Stimulated activated CD4-positive, alpha-beta T cell treated with anti-CD3 and anti-CD28 coated beads, Interleukin-12 subunit alpha, Interleukin-12 subunit beta, amount 100 ng/mL, for 24 hours (primary cell): ENCODE measurements at regions not wholly inside any gene's neighbourhood (a gene's known extent, or its start where the extent isn't known, plus 50 kb on each side); places are given as distances from the start of the nearest gene placed in this dataset.
"Not testable (repeated sequence)": the region's sequence is repeated elsewhere in the genome, so short reads cannot be mapped to it uniquely, and the experiment has no call there.

Source experiments
- DNase-seq, 2 experiments: peaks; one replicate each; pipeline ENCODE4 v3.0.0-alpha.2; 2020; ENCODE audit warnings: low read depth in 2 of 2

DNA sequence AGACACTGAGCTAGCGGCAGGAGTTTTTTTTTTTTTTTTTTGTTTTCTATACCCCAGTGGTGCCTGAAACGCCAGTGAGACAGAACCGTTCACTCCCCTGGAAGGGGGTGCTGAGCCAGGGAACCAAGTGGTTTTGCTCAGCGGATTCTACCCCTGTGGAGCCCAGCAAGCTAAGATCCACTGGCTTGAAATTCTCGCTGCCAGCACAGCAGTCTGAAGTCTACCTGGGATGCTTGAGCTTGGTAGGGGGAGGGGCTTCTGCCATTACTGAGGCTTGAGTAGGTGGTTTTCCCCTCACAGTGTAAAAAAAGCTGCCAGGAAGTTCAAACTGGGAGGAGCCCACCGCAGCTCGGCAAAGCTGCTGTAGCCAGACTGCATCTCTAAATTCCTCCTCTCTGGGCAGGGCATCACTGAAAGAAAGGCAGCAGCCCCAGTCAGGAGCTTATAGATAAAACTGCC, 173.0 kb downstream of the DMAC1 start:
- DNase-seq = peak in 1 of 2 experiments; percentile 3

DNA sequence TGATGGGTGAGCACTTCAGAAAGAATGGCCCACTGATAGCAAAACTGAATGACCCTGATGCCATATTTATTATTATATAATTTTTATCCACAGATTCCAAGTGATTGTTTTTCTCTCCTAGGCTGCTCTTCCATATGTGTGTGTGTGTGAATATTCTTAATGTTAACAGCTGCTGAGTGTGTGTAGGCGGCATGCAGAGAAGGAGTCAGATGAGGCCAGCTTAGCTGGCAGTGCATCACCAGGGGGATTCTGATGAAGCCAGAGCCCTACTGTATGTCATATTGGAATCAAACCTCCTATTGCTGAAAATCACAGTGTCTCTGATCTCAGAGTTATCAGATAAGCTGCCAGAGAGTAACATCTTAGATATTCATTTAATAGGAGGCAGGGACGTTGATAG, 177.1 kb downstream of the DMAC1 start:
- no peak for DNase-seq

DNA sequence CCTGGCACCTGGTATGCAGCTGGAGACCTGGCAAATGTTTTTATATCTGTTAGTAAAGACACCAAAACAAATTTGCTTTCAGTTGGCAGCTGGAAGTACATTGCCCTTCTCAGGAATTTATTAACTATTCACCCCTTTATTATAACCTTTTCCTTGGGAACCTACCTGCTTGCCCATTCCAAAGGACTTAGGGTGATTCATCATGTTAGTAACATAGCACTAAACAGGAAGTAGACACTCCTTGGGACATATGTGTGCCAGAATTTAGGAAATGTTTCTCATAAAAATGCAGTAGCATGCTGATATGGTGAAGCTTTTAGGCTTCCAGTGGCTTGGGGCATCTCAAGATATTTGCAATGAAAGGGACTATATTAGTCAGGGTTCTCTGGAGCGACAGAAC, 184.2 kb downstream of the DMAC1 start:
- DNase-seq = no peak

DNA sequence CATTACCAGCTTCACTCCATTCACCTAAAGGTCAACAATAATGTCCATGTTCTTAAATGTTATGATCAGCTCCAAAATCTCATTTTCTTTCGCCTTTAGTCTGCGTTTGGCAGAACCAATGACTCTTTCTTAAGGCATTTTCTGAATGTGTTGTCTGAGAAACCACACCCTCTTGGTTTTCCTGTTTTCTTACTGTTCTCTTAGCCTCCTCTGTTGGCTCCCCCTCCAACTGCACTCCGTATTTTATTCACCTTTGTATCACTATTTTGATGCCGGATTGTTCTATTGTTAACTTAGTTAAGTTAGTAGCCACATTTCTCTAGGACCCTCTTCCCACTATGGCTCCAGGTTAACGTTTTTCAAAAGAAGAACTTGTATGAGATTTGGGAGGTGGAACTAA, 185.6 kb downstream of the DMAC1 start:
- DNase-seq = no peak

DNA sequence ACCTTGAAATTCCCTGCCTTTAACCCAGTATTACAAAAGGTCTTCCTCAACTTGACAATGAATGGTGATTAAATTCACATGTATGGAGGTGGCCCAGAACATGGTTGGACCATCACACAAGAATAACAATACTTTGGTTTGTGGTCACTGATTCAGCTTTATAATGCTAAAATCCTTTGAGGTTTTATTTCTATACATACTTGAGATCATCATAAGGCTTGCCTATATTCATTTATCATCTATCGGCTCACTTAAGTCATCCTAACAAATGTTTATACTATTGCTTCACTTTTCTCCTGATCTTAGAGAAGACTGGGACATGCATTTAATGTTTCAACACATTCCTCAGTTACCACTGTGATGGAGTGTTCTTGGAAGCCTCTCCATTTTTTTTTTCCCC, 191.3 kb downstream of the DMAC1 start:
- DNase-seq = no peak

DNA sequence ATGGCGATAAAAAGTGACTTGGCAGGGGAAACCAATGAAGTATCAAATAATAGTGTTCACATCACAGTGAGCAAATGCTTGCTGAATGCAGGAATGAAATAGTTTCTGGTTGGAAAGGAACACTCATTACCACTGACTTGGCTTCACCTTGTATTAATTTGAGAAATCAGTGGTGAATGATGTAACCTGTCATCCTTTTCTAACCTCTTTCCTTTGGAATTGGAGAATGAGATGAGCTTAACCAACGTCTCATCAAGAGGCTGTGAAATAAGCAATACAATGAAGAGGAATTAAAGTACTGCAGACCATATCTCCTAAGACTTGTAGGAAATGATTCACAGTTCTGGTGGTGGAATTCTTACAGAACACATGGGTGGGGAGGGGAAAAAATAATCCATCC, 192.2 kb downstream of the DMAC1 start:
- no peak for DNase-seq

DNA sequence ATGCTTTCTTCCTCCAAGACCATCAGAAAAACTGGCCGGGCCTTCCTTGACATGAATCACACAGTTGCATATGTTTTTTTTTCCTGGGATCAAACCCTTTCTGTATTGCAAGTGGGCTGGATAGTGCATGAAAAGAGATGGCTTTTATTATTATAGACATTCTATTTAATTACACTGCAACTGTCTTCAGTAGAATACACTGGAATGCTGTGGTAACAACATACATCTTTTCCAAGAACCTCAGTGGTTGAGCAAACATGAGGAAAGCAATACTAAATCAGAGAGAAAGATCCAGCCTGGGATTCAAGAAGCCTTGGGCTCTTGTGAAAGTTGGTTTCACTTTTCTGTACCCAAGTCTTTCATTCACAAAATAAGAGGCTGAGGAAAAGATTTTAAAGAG, 193.0 kb downstream of the DMAC1 start:
- DNase-seq = no peak

DNA sequence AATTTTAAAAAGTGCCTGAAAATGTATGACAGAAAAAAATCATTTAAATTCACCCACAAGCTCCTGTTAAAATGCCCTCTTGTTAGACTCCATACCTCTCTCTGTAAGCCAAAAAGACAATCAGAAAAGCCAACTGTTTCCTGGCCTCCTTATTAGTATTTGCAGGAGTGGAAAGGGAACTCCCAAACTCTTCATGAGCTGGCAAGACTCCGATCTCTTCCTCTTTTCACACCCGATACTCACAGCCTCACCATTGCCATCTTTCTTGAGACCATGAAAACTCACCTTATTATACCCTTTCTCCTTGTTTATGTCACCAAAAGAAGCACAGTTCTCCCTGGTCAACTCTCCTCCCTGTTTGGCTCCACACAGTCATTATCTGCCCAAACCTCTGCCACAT, 197.8 kb downstream of the DMAC1 start:
- no peak for DNase-seq

DNA sequence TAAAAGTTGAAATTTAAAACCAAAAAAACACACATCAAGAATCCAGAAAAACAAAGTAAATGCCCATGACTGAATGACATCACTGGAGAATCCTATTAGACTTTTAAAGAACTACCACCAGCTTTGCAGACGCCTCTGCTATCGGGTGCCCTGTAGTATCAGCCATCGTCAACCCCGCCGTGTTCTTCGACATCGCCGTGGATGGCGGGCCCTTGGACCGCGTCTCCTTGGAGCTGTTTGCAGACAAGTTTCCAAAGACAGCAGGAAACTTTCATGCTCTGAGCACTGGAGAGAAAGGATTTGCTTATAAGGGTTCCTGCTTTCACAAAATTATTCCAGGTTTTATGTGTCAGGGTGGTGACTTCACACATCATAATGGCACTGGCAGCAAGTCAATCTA, 201.9 kb downstream of the DMAC1 start:
- DNase-seq = no peak

DNA sequence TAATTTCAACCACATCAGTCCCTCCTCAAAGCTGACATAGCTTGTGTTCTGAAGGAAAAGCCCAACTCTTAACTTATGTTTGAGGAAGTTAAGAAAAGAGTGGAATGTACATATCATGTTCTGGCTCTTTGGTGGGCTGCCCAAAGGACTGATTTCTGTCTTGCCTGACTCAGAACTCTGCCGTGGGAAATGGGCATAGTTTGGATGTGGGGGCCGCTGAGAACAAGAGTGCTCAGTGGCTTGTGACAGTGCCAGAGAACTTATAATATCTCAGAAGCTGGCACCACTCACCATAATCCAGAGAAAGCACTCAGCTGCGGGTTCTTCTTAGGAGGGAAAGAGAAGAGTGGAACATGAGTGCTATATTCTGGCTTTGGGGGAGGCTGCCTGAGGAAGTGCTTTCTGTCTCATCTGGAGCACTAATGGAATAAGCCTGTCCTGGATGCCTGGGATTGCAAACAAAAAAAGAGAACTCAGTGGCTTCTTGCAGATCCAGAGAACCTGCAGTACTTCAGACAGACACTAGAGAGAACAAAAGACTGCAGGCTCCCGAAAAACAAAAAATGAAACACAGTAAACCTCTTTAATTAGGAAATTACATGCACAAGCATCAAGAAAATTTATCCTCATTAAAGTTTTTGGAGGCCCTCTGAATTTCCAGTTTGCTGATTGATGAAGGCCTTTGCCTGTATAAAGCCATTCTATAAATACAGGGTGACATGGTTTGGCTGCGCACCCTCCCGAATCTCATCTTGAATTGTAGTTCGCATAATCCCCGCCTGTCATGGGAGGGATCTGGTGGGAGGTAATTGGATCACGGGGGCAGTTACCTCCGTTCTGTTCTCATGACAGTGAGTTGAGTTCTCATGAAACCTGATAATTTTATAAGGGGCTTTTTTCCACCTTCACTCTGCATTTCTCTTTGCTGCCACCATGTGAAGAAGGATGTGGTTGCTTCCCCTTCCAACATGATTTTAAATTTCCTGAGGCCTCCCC, 207.0 kb downstream of the DMAC1 start:
- DNase-seq = no peak

DNA sequence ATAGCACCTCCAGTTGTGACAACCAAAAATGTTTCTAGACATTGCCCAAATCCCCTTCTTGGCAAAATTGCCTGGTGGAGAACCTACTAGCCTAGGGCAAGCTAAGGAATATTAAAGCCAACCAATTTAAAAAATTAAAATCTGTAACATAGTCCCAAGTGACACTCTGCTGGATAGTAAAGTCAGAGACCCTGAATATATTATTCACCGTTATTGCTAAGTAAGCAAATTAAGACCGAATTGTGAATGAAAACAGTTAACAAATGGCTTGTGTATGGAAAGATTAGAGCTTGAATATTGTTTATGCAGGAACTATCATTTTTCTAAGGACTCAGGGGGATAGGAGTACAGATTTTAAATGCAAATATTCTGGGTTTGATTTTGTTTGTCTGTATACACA, 208.1 kb downstream of the DMAC1 start:
- no peak for DNase-seq

DNA sequence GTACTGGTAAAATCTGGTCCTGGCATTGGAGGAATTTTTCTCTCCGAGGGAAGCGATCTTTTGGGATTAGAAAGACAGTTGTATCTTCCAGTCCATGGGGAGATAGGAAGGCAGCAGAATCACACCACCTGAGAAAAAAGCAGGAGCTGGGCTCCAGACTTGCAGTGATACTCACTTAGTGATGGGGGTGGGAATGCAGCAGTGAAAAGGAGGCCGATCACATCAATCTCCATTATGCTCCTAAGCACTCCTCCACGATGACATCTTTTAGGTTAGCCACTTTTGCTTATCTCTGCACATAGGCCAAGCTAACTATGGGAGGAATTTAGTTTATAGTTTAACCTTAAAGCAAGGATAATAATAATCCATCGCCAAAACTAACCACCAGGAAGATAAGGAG, 219.0 kb downstream of the DMAC1 start:
- DNase-seq = no peak

DNA sequence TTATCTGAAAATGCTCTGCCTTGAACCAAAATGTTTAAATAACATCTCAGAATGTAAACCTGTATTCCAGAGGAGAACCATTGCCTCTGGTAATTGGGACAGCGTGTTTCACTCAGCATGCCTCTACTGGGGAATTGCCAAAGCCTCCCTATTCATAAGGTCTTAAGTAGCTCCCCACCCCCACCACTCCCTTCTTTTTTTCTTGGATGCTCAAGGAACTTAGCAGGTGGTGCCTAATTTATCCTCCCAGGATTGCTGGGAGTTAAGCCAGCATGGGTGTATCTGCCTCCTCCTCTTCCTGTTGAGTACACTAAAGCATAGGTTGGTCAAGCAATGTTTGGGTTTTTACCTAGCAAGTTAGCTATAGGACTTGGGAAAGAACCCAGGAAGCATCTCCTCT, 220.2 kb downstream of the DMAC1 start:
- no peak for DNase-seq

DNA sequence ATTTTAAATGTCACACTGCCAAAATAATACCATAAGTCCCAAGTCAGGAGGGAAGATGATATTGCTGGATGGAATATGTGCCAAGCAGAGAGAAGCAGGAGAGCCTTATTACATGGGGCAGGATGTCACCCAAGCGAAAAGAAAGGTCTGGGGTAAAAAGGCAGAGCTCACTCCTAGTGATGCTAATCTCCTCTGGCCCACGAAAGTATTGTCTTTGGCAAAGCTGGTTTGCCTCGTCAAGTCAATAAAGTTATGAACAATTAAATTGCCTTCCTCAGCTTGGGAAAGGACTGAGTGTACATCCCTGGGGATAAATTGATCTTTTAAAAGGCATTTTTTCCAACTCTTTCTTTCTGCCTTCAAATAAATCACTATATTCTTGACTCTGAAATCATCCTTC, 220.6 kb downstream of the DMAC1 start:
- no peak for DNase-seq

DNA sequence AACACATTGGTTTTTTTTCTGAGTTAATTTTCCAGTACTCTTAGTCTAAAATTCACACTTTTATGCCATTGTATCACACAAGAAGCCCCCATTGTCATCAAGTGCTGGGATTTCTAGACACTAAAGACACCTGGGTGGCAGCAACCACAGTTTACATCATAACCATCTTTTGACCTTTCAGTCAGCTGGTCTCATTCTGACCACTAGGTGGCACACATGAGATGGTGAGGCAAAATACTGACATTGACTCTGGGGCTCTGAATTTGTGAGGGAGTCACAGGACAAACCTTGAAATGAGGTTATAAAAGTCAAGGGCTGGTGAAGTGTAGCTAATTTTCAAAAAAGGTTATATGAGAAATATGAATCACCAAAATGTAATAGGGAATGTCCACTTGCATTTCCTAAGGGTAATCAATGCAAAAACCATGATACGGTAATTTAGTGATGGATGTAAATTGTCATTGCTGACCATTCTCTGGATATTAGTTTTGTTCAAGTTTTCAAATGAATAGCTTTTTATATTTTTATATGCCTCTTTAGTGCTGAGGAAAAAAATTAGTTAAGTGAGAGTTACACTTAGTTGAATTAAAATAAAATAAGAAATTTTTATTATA, 229.4 kb downstream of the DMAC1 start:
- DNase-seq = peak; percentile 37 to 60

DNA sequence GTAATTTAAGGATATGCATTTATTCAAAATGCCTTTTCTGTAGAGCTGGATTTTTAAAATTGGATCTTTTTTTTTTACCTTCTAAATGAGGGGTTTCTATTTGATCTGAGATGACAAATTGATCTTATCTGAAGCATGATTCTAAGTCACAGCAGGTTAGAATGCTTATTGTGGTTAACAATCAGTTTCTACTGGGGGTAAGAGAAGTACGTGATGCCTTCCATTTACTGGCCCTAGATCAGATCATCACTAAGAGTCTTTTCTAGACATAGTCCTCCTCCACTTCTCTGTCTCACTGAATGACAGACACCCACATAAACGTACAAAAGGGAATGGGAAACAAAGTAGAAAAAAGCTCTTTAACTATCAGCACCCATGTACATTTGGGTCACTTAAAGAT, 231.9 kb downstream of the DMAC1 start:
- no peak for DNase-seq

DNA sequence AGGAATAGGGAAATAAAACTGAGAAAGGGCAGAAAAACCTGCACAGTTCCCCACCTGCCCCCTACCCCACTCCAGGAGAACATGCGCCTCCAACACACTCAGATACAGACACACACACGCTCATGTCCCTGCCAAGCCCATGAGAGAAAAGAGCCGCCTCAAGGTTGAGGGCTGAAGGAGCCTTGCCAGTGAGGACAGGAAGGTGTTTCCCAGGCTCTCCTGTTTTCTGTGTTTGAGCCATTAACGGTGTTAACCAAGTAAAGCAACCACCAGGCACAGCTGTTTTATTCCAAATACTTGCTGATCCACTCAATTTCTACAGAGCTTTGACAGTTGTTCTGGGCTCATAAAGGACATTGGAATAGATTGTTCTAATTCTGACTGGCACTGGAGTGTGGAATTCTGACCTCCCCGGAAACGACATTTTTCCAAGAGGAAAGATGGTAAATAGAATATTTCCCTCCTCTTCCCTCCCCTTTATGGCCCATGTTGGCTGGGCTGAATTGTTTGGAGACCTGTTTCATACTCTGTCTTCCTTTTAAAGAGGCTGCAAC, 238.0 kb downstream of the DMAC1 start:
- DNase-seq = no peak

DNA sequence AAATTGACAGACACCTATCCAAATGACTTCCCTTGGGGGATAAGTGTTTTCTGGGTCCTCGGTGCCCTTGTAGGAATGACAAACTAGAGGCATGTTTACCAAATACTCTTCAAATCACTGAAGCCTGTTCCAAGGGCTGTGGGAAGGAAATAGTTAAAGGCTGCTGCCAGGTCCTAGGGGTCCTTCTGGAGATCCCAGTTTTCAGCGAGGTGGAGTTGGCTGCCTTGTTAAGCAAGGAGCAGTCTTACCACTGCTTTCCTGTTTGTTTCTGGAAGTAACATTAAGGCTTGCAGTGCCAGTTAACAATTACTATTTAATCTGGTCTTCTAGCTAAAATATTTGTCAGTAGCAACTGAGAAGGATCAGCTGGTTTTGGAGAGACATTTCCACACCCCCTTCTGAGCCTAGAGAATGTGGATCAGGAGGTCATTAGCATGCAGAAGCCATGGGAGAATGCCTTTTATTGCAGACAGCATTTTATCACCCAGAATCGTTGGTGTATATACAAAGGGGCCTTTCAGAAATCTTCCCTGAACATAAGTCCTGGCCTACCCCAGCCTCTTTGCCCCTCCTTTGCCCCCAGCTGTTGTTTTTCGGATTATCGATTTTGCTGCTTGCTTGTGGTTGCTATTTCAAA, 238.8 kb downstream of the DMAC1 start:
- DNase-seq = no peak

DNA sequence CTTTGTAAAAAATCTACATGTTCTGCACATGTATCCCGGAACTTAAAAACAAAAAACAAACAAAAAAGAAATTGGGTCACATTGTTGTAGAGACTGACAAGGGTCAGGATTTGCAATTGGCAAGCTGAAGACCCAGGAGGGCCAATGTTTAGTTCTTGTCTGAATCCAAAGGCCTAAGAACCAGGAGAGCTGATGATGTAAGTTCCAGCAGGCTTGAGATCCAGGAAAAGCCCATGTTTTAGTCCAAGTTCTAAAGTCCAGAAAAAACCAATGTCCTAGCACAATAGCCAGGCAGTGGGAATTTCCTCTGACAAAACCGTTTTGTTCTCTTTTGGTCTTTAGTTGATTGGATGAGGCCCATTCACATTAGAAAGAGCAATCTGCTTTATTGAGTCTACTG, 244.9 kb downstream of the DMAC1 start:
- DNase-seq = no peak

DNA sequence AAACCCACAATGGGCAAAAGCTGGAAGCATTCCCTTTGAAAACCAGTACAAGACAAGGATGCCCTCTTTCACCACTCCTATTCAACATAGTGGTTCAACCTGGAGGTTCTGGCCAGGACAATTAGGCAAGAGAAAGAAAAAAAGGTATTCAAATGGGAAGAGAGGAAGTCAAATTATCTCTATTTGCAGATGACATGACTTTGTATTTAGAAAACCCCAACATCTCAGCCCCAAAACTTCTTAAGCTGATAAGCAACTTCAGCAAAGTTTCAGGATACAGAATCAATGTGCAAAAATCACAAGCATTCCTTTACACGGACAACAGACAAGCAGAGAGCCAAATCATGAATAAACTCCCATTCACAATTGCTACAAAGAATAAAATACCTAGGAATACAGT, 246.9 kb downstream of the DMAC1 start:
- not testable (repeated sequence) for DNase-seq

DNA sequence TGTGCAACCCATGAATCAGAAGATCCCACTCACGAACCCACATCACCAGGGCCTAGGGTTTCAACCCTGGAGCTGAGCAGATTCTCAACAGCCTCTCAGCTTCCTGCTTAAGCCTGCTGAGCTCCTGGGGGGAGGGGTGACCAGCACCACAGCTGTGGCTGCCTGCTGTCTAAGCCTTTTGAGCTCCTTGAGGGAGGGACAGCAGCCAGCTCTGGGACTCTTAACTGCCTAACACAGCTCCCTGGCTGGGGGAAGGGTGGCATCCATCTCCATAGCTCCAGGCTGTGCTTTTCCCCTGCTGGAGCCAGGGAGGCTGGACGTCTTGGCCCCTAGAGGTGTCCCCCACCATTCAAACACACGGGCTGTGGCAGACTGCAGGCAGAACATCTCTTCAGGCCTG, 250.3 kb downstream of the DMAC1 start:
- no peak for DNase-seq

DNA sequence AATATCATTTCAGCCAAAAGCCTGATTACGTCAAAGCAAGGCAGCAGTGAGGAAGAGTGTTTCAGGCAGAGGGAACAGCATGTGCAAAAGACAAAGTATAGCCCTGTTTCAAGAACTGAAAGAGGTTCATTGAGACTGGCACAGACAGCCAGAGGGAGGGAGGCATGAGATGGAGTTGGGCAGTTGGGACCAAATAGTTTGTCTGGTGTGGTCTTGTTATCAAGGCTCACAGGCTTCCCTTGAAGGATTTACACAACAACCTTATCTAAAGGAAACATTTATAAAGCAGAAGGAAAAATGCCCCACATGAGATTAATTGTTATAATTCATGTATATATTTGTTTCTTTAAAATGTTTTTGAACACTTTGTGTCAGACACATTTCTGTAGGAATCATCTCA, 253.3 kb downstream of the DMAC1 start:
- no peak for DNase-seq
